GM10266 (cell line): ENCODE measurements at regions not wholly inside any gene's neighbourhood (a gene's known extent, or its start where the extent isn't known, plus 50 kb on each side); places are given as distances from the start of the nearest gene placed in this dataset.

ENCODE experiments used
- DNase-seq: peaks from one replicate; pipeline ENCODE4 v3.0.0; 2012; ENCODE audit errors: extremely low spot score
- TF ChIP-seq, protein P1 (sequence below): IDR thresholded peaks from 2 replicates; pipeline ENCODE4 v1.5.1; 2012; ENCODE audit warnings: mild to moderate bottlenecking, low read depth; ENCODE audit not compliant: control insufficient read depth, insufficient read depth; ENCODE audit errors: missing control alignments

- TF ChIP-seq, protein P1, sequence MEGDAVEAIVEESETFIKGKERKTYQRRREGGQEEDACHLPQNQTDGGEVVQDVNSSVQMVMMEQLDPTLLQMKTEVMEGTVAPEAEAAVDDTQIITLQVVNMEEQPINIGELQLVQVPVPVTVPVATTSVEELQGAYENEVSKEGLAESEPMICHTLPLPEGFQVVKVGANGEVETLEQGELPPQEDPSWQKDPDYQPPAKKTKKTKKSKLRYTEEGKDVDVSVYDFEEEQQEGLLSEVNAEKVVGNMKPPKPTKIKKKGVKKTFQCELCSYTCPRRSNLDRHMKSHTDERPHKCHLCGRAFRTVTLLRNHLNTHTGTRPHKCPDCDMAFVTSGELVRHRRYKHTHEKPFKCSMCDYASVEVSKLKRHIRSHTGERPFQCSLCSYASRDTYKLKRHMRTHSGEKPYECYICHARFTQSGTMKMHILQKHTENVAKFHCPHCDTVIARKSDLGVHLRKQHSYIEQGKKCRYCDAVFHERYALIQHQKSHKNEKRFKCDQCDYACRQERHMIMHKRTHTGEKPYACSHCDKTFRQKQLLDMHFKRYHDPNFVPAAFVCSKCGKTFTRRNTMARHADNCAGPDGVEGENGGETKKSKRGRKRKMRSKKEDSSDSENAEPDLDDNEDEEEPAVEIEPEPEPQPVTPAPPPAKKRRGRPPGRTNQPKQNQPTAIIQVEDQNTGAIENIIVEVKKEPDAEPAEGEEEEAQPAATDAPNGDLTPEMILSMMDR: no peak
- DNase-seq: no peak
Measured at GRCh38 chr19:28838909-28839308, 374.0 kb downstream of the UQCRFS1 start.

DNA sequence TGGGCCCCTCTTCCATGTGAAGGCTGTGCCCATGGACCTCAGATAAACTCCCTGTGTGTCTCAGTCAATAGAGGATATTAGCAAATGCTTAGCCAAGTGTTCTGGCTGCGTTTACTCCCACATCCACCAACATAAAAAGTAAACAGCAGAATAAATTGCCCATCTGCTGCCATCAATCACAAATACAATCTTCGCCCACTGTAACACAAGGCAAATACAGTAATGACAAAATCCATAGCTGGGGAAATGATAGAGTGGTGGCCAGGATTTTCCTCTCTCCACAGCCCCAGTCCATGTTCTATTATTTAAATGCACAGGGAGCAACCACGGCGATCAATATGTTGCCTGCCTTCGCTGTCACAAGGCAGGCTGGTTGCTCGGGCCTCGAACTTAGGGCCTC is 376.5 kb downstream of the UQCRFS1 start:
- TF ChIP-seq, protein P1: no peak
- DNase-seq: no peak

GRCh38 chr19:28834996-28835395 is 378.0 kb downstream of the UQCRFS1 start:
- DNase-seq: no peak
- TF ChIP-seq, protein P1: no peak

GRCh38 chr19:28831462-28831861 is 381.5 kb downstream of the UQCRFS1 start:
- TF ChIP-seq, protein P1: no peak
- DNase-seq: no peak

- TF ChIP-seq, protein P1: no peak
- DNase-seq: no peak
Measured at GRCh38 chr19:28829762-28830161, 383.2 kb downstream of the UQCRFS1 start.

DNA sequence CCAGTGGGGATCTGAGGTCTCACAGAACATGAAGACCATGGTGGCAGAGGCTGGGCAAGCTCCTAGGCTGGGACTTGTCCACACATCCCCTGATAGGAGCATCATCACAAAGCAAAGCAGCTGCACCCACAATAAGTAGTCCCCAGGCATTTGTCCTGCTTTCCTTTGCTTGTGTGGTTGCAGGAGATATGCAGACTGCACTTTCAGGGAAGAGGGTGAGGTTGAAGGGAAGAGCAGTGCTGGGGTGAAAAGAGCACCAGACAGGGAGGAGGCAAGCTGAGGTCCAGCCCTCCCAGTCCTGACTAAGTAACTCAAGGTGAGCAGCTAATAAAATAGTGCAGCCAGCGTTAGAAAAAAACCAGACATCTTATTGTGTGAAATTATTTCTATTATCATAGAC is 383.6 kb downstream of the UQCRFS1 start:
- TF ChIP-seq, protein P1: no peak
- DNase-seq: no peak

- no peak for DNase-seq
Measured at GRCh38 chr19:28828276-28828870, 384.6 kb downstream of the UQCRFS1 start.

More at GRCh38 chr19:28828276-28828870, 384.6 kb downstream of the UQCRFS1 start:
- TF ChIP-seq, protein P1: no peak
